ENCODE measurements at regions not wholly inside any gene's neighbourhood (a gene's known extent, or its start where the extent isn't known, plus 50 kb on each side); places are given as distances from the start of the nearest gene placed in this dataset.
"Not testable (repeated sequence)": the region's sequence is repeated elsewhere in the genome, so short reads cannot be mapped to it uniquely, and the experiment has no call there.

- DNase-seq, result no peak
Observed at GRCh38 chr5:82596451-82596850, 318.3 kb upstream of the RPS23 start.

GRCh38 chr5:82595113-82595512 is 317.0 kb upstream of the RPS23 start:
- peak; percentile 27 for DNase-seq

- DNase-seq, result no peak
Observed at GRCh38 chr5:82594097-82594496, 315.9 kb upstream of the RPS23 start.

GRCh38 chr5:82593481-82593880 is 315.3 kb upstream of the RPS23 start:
- DNase-seq, result no peak

- no peak for DNase-seq
Observed at GRCh38 chr5:82591021-82591515, 312.9 kb upstream of the RPS23 start.

- no peak for DNase-seq
Observed at GRCh38 chr5:82590112-82590511, 312.0 kb upstream of the RPS23 start.

- DNase-seq, result no peak
Observed at GRCh38 chr5:82586661-82587310, 308.6 kb upstream of the RPS23 start.

GRCh38 chr5:82586181-82586580 is 308.0 kb upstream of the RPS23 start:
- DNase-seq, result no peak

GRCh38 chr5:82584631-82585030 is 306.5 kb upstream of the RPS23 start:
- no peak for DNase-seq

GRCh38 chr5:82583331-82583730 is 305.2 kb upstream of the RPS23 start:
- DNase-seq, result not testable (repeated sequence)

GRCh38 chr5:82564963-82565362 is 286.8 kb upstream of the RPS23 start:
- DNase-seq, result no peak

- no peak for DNase-seq
Observed at GRCh38 chr5:82563745-82564144, 285.6 kb upstream of the RPS23 start.

- DNase-seq, result no peak
Observed at GRCh38 chr5:82562696-82563240, 284.6 kb upstream of the RPS23 start.

- no peak for DNase-seq
Observed at GRCh38 chr5:82561797-82562196, 283.6 kb upstream of the RPS23 start.

GRCh38 chr5:82560969-82561368 is 282.8 kb upstream of the RPS23 start:
- no peak for DNase-seq

- peak; percentile 72 for DNase-seq
Observed at GRCh38 chr5:82560561-82560960, 282.4 kb upstream of the RPS23 start.

- DNase-seq, result no peak
Observed at GRCh38 chr5:82551840-82552385, 273.8 kb upstream of the RPS23 start.

- DNase-seq, result no peak
Observed at GRCh38 chr5:82551192-82551591, 273.0 kb upstream of the RPS23 start.

- DNase-seq, result no peak
Observed at GRCh38 chr5:82549263-82549662, 271.1 kb upstream of the RPS23 start.

- no peak for DNase-seq
Observed at GRCh38 chr5:82544004-82544403, 265.9 kb upstream of the RPS23 start.

GRCh38 chr5:82540301-82540700 is 262.1 kb upstream of the RPS23 start:
- no peak for DNase-seq

GRCh38 chr5:82538339-82539034 is 260.3 kb upstream of the RPS23 start:
- DNase-seq, result no peak

GRCh38 chr5:82537687-82538306 is 259.6 kb upstream of the RPS23 start:
- DNase-seq, result no peak

- no peak for DNase-seq
Observed at GRCh38 chr5:82534986-82535385, 256.8 kb upstream of the RPS23 start.

Data from NCI-H1105 treated with DMSO at 0.1 percent for 48 hours (cell line).